Medulla oblongata (tissue), 1 donor: ENCODE measurements at regions not wholly inside any gene's neighbourhood (a gene's known extent, or its start where the extent isn't known, plus 50 kb on each side); places are given as distances from the start of the nearest gene placed in this dataset.
A peak's percentile ranks its signal among the peaks of the same experiment; 100 is the strongest.

Experiments used
- DNase-seq: peaks from one replicate; pipeline ENCODE4 v3.0.0-alpha.2; 2015; ENCODE audit errors: extremely low spot score

DNA sequence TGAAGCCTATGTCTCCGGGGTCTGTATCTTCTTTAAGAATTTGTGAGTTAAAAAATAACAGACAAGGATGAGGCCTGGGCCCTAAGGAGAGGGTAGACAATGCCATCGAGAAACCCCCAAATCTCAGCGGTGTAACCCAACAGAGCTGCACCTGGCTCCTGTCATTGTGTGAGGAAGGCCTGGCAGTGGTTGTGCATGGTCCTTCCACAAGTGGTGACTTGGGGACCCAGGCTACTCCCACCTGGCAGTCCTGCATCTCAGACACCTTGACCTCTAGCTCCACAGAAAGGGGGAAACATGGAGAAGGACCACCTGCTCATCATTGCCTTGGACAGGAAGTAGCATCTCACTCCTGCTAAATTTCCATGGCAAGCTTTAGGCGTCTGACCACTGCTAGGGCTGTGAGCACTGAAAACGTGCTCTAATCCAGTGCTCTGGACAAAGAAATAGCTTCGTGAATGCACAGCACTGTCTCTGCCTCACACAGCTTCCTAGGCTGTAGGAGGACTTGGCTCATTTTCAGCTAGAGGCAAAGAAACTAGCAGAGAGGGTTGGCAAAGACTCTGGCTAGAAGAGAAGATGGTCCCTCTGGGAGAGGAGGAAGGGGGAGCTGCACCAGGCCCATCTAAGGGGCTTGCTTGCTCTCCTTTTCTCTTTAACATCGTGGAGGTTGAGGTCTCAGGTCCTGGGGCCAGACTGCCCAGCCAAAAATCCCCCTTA lies 273.9 kb upstream of the ZMIZ1 start:
- no peak for DNase-seq

DNA sequence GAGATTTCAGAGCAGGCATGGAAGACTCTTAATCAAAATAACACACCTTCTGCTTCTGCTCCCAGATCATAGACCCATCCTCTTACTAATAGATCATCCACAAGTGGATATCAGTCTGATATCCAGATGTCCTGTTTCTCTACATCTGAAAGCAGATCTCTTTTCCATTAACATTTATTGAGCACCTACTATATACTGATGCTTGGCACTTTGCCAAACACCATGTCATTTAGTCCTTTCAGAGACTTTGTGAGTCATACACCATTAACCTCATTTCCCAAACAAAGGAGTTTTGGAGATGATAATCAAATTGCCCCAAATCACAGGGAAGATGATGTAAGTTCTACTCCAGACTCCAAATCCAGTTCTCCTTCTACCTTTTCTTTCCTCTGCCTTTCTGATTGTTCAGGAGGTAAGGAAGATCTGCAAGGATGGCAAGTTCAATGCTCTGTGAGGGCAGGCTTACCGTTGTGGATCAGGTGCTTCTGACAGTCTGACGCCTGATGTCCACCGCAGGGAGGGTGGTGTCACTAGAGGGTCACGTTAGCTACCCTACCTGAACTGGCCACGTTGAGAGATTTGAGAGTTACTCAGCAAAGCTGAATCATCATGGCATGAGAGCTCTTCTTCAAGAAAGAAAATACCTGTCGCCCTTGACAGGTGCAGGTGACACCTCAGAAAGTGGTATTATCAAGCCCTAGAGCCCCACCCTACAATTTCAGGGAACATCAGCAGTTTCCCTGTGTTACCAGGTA lies 269.6 kb upstream of the ZMIZ1 start:
- DNase-seq: no peak

DNA sequence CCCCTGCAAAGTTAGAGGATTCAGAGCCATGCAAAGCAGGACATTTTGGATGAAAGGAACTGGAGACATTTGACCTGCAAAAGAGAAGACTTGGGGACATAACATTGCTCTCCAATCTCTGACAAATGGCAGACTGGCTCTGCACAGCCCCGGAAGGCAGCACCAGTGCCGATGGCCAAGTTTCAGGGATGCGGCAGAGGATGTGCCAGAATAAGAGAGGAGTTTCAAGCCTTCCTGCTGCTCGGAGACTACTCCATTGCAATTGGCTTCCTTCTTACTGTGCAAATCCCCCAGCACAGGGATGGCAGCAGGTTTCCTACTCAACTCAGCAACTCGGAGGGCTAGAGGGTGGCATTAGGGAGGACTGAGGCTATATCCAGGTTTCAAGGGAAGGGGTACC lies 268.8 kb upstream of the ZMIZ1 start:
- no peak for DNase-seq

DNA sequence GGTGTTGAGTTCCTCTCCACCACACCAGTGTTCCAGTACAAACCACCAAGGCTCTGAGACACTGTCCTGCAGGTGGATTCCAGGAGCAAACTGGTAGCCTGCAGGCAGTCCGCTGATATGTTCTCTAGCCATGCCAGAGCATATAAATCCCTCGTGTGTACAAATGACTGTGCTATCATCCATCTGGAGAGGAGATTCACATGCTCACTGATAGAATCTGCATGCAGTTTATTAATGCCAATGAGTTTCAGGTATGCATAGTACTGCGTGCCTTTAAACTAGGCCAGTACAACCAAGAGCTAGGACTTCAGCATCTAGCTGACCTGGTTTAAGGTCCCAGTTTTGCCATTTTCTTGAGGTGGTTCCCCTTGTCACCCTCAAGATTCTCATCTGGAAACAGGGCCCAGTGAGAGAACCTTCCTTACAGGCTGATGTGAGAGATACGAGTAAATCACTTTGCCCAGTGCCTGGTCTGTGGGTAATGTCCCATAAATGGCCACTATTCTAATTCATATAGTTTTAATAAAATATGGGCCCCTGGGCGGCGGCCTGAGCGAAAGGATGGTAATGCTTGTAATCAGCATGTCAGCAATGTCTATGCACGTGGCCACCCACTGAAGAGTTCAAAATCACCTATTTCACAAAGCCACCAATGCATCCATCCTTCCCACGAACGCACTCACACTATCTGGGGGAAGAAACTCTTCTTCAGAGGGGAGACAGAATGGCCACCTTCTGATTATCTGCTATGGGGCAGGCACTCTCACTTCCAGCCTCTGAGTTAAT lies 268.0 kb upstream of the ZMIZ1 start:
- no peak for DNase-seq

DNA sequence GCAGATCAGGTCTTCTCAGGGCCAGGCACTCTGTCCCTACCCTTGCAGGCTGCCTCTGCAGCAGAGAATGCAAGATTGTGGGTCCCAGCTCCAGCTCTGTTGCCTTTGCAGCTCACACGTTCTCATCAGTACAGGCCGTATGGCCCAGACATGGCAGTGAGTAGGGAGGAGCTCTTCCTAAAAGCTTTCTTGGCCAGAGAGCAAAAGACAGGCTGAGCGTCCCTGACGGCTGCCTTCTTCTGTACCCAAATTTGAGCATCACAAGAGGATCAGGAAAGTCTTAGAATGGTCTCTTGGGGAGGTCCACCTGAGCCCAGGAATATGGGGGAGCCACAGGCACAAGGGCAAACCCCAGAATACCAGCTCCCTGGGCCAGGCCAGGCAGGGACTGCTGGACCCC lies 266.3 kb upstream of the ZMIZ1 start:
- DNase-seq: no peak

DNA sequence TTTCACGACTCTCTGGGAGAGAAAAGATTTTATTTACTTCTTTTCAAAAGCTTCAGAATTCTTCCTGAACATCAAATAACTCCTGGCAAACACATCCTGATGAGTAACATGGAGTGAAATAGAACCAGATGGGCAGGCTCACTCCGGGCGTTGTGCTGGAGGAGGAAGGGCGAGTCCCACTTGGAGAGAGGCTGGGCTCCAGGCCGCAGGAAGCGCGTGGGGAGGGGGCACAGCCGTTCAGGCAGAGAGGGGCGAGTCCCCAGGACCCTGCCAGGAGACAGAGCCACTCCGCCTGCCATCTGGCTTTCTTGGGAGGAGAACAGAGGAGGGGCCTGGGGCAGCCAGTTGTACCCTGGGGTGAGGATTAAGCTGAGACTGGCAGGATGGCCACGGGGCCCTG lies 265.9 kb upstream of the ZMIZ1 start:
- DNase-seq: peak; percentile 12

DNA sequence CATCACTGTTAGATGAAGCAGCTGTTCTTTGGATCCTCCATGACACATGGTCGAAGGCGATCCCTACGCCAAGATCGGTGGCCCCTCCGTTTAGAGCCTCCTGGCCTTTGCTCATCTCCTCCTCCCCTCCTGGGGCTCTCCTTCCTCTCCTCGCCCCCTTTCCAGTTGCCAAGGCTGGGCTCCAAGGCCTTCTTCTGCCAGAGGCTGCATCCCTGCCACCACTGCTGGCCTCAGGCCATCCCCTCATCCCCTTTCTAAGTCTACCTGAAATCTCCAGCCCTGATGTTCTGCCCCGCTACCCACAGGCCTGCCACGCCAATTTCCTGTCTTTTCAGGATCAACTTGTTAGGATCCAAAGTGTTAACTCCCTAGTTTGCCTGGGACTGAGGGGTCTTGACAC lies 265.1 kb upstream of the ZMIZ1 start:
- DNase-seq: no peak

DNA sequence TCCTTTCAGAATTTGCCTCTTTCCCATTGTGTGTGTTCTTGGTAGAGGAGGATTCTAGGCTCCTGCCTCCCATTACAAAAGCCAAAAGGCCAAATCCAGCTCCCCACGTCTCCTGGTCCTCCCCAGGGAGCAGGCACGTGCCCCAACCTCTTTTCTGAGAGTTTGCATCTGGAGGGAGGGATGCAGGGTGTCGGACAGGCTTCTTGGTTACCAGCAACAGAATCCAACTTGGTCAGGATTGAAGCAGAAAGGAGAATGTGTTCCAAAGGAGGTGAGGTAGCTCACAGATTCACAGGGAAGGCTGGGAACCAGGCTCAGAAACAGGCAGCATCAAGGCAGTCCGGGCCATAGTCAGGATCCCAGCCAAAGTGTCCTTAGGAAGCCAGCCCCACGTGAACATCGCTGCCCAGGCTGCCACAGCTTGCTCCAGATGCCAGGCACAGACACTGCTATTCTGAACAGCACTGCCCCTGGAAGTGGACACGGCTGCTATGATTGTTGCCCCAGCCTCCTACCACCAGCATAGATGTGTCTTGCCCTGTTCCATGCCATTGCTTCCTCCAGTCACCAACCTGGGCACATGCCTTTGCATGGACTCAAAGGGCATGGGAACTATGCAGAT lies 264.2 kb upstream of the ZMIZ1 start:
- peak; percentile 33 for DNase-seq

DNA sequence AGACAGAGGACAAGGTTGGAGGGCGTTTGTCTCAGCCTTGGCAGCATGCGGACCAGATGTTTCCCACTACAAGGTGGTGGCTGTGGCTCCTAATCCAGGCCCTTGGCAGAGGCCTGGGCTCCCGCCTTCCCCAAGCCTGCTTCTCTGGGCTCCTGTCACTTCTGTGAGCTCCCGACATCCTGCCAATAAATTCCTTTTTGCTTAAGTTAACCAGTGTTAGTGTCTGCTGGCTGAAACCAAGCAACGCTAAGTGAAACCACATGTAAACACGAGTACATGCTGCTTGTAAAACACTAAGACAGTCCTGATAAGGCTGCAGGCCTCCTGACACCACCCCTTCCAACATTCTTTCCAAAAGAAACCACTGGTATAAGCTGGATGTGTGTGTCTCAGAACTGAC lies 263.6 kb upstream of the ZMIZ1 start:
- DNase-seq: peak; percentile 26

DNA sequence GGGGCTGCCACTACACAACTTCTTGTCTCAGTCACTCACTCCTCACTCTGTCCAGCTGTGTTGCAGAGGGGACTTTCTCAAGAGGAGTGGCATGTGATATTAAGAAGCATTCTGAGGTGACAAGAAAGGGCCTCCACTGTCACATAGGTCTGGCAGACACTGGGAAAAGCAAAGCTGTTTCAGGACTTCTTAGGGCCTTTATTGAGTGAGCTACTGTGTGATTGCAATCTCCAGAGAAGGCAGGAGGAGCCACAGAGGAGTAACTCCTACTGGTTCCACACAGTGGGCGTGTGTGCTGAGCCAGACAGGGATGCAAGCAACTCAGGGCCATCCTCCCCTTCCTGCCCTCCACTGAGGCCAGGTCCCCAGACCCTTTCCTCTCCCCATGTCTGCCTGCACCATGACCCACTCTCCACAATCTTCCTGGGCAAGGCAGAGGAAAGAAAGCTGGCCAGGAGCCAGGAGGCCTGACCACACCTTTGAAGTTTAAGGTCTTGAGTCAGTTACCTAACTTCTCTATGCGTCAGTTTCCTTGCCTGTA lies 262.0 kb upstream of the ZMIZ1 start:
- no peak for DNase-seq

DNA sequence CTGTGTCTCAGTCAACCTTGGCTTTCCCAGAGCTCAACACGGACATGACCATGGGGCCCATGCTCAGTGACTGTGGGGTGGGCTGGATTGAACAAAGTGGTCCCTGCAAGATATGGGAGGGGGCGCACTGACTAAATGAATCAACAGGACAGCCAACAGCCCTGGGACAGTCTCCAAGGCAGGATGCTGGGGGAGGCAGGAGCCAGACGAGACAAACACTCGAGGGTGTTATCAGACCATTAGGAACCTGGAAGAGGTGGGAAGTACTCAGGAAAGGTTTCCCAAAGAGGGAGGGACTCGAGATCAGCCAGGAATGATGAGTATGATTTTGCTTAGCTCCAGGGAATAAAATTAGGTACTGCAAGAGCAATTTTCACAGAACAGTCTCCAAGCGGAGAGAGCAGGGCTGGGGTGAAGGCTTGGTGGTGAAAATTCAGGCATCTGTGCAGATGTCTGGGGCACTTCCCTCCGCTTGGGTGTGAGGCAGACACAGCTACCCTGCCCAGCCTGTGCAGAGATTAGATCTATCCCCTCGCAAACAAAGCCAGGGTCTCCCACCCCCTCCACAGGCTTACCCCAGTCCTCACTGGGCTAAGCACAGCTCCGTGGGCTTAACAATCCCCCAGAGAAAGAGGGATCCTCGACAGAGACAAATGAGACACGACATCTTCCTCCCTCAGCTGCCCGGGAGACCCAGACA lies 261.1 kb upstream of the ZMIZ1 start:
- DNase-seq: no peak

DNA sequence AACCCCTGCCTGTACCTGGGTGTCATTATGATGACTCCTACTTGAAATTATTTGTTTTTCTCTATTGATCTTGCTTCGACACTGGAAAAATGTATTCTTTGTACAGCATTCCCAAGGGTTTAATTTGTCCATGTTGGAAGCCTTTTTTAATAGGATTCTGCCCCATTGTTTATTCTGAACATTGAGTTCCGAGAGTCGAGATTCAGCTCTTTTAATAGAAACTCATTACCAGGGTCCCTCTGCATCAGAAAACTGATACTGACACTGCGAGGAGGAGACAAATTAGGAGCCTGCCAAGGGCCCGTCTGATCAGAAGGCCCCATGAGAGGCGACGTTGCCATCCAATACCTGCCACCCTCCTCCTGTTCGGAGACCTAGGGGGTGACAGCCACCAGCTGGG lies 260.5 kb upstream of the ZMIZ1 start:
- DNase-seq: no peak

DNA sequence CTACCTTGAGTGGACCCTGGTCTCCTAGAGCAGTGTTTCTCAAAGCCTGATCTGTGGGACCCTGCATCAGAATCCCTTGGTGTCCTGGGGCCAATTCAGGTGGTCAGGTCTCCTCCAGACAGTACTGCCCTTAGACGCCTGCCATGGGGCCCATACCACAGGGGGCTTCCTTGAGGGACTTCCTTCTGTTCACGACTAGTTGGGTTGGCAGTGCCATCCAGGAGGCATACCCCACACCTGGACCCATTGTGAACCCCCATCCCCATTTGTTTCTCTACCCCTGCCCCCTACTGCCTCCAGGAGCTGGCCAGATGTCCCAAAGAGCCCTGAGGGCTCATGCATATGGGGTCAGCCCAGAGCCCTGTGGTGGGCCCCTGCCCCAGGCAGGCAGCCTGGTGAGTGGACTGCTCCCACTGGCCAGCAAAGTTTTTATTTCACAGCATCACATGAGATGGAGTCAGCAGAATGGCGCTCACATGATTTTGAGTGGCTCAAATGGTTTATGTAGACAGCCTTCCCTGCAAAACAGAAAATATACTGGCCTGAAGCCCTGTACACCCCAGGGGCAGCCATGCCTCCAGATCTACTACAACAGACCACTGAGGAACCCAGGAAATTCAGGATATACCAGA lies 259.9 kb upstream of the ZMIZ1 start:
- DNase-seq: no peak

DNA sequence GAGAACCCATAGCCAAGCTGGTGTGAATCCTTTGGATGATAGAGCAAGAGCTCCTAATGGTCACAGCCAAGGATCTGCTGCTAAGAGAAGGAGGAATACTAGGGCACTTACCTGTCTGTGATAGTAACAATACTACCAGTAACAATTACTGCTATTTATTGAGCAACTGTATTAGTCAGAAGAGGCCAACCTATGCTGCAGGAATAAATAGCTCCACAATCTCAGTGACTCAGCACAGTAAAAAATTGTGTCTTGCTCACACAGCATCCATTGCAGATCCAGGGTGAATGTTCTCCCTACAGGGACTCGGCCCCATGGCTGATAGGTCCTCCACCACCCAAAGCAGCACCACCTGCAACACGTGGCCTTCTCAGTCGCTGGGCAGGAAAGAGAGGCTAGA lies 257.6 kb upstream of the ZMIZ1 start:
- no peak for DNase-seq

DNA sequence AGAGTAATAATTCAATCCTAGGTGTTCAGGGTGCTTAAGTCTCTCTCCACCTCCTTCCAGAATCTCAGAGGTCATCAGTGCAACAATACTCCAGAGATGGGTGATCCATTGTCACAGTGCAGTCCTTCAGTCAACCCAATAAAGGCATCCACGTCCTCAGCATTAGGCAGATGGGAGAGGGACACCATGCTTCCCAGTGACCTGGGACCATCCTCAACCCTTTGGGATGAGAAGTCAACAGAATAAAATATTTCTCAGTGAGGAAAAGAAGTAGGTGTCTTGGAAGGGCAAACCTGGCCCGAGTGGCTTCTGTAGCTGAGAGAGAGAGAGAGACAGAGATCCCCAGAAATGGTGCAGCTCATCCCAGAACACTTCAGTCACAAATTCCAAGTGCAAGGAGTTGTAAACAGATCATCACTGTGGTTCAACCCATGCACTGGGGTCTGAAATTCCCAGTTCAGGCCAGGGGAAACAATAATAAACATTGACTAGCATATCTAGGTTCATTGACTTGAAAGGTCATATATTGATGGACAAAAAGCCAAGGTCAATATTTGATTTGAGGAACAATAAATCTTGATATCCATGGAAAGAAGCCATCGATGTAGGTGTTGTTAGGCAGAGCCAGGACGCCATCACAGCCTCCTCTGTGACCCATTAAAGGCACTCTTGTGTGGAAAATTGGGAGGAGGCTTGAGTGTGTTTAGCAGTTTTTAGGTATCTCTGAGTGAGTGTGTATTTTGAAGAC lies 256.0 kb upstream of the ZMIZ1 start:
- DNase-seq: no peak

DNA sequence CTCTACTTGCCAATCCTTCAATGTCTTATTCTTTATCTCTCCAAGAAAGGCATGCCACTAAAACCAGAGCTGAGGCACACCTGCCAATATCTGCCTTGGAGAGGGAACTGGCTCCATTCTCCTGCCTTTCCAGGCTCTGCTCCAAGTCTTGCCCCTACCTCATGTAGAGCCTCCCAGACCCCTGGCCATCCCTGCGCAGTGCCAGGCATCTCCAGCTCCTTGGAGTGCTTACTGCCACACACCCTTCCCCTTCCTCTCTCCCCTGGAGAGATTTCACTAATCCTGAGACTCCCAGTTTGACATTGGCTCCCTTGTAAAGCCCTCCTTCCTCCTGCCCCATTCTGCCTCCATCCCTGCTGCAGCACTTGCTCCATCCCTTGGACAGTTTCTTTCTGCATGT lies 255.2 kb upstream of the ZMIZ1 start:
- DNase-seq: no peak

DNA sequence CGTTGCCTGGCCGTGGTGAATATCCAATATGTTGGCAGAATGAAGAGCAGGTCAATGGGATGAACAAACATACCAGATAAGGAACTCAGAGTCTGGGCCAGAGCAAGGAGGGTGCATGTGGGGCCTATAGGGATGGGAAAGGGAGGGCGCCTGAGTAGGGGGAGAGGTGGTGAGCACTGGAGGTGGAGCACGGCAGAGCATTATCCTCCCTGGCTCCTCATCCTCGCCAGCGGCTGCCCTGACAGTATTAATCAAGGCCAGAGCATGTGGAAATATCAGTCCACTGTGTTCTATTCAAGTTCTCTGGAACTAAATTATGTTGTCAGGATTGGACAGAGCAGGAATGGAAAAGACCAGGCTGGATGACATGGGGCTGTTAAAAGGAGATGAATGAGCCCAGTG lies 254.8 kb upstream of the ZMIZ1 start:
- DNase-seq: no peak

DNA sequence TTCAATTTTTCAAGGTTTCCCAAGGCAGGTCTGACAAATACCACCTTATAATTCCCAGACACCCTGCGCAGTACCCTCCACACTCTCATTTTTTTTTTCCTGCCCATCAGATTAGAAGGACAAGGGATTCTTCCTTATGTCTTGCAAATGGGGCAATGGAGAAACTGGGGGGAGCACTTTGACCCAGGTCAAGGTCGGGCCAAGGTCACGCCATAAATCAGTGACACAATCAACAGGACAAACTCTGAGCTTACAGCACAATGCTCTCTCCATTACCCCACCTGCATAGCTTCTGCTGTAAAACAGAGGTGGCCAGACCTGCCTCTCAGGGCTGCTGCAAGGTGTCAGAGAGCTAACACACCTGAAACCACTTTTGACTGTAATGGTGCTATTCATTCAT lies 254.4 kb upstream of the ZMIZ1 start:
- DNase-seq: no peak

DNA sequence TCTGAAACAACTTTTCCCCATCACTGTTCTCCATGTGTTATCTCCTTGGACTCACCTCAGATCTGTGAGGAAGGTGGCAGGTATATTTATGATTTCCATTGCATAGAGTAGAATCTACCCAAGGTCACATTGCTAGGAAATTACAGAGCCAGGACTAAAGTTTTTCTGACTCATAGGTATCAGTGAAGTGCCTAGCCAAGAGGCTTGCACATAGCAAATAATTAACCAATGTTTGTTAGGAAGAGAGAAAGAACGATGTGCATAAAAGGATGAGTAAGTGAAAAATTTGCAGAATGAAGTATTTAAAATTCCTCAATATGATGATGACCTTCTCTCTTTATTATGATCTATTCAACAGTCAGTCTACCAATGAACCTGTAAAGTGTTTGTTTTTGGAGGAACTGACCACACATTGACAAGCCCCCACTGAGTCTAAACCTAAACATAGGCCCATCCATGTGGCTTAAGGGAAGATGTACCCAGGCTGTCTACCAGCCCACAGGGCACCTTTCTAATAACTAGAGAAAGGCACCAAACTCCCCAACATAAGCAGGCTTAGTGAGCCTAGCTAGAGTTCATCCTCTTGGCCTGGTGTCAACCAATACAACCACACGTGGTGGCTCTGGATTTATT lies 252.9 kb upstream of the ZMIZ1 start:
- DNase-seq: no peak

DNA sequence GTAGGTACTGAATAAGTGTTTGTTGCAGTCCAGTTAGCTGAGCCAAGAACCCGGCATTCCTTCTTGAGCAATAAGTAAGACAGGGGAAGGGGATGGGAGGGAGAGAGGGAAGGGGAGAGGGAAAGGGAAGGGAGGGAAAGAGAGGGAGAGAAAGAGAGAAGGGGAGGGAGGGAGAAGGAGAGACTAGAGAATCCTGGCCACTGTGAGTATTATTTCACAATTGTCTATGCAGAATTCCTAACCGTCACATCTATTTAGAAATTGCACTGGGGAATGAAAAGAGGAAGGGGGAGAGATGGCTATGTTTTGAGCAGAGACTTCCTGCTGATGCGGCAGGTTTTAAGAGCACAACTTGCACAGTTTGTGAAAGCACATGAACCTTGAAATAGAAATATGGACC lies 251.4 kb upstream of the ZMIZ1 start:
- peak; percentile 46 for DNase-seq
